Spleen (tissue), 7 donors: ENCODE measurements at regions not wholly inside any gene's neighbourhood (a gene's known extent, or its start where the extent isn't known, plus 50 kb on each side); places are given as distances from the start of the nearest gene placed in this dataset.
"Not testable (repeated sequence)": the region's sequence is repeated elsewhere in the genome, so short reads cannot be mapped to it uniquely, and the experiment has no call there.

Experiments used
- CTCF ChIP-seq, 11 experiments: fragments of 200-600 bp in 7 of 11; fragments of 450-650 bp in 4 of 11; sonication (generic) in 4 of 11; IDR thresholded peaks in 8 of 11; conservative IDR thresholded peaks in 3 of 11; 1 replicate in 7 of 11; 2 replicates in 4 of 11; pipeline versions ENCODE4 v1.4.0 to v1.8.0; 2016 to 2021; ENCODE audit warnings: antibody characterized with exemption in 11 of 11, inconsistent platforms in 4 of 11, mild to moderate bottlenecking in 1 of 11
- POLR2A ChIP-seq, 3 donors: fragments of 450-650 bp; IDR thresholded peaks; one replicate each; pipeline ENCODE4 v1.5.1; 2017; ENCODE audit warnings: antibody characterized with exemption in 3 of 3, mild to moderate bottlenecking in 1 of 3
- POLR2AphosphoS5 ChIP-seq, 3 donors: sonication (generic); formaldehyde crosslinking; IDR thresholded peaks; one replicate each; pipeline ENCODE4 v1.5.1; 2017; ENCODE audit warnings: antibody characterized with exemption in 3 of 3
- donor health status: DM: no; HTN: no; CAD: no; lungs with moderate emphysema.
- donor health status: DM: no; HTN: no; CAD: no.
- donor health status: DM: no; HTN: no; CAD: no.

- not testable (repeated sequence) for TF ChIP-seq POLR2A (IDR thresholded peaks at IDR 0.05); POLR2AphosphoS5 (IDR thresholded peaks at IDR 0.05); CTCF (IDR thresholded peaks at IDR 0.05 in 8 of 11, conservative IDR thresholded peaks at IDR 0.05 in 3 of 11)
Observed at GRCh38 chr15:24107524-24107923, 420.4 kb upstream of the NDN start.
